ENCODE measurements at regions not wholly inside any gene's neighbourhood (a gene's known extent, or its start where the extent isn't known, plus 50 kb on each side); places are given as distances from the start of the nearest gene placed in this dataset.
"Not testable (repeated sequence)": the region's sequence is repeated elsewhere in the genome, so short reads cannot be mapped to it uniquely, and the experiment has no call there.

DNA sequence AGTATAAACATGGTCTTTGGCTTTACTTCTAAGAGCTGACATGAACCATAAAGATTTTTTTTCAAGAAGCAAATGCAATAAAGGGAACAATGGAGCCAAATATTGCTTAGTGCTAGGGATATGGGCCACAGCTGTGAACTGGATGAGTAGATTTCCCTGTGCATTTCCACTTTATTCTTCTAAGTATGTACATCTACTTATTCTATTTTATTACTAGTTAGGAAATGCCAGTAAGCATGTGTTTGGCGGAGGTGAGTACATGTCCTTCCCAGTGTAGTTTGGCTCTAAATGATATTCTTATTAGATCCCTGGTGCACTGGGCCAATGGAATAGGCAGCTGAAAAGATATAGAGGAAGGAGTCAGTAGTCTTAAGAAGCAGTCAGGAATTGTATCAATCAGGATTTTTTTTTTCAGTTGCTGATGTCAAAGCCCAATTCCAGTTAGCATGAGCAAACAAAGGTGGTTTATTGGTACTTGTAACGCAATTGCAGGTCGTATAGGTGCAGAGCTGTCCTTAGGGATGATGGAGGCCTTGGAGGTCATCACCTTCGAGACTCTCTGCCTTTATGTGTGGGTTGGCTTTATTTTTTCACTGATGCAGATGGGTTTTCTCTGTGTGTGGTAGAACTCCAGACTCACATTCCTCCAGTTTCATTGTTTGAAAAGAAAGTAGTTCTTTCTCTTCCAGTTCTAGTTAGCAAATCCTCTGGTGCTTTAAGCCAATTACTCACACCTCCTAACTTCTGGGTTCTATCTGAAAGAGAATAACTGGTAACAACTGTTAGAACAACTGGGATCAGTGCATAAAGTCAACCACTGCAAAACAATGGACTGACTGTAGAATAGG is 139.0 kb upstream of the LRIG3 start:
- no peak overlapping the region for H3K9ac ChIP-seq (ENCODE audit: low read depth, low read length)
- H3K9me3 ChIP-seq (replicated peaks; ENCODE audit: low read length): no peaks in the 10 kb centered on the region
- no peaks in the 10 kb centered on the region for H3K27me3 ChIP-seq (ENCODE audit: control insufficient read depth, insufficient read depth, low read length)
- H3K4me2 ChIP-seq (ENCODE audit: low read length): no peak overlapping the region
- H3K4me1 ChIP-seq (ENCODE audit: control insufficient read depth, insufficient read depth, low read length): peaks cover 15% of the 10 kb centered on the region
- H3K4me3 ChIP-seq (ENCODE audit: low read length): no peak overlapping the region
- no peaks in the 10 kb centered on the region for H3K36me3 ChIP-seq (ENCODE audit: insufficient read depth, low read length)

DNA sequence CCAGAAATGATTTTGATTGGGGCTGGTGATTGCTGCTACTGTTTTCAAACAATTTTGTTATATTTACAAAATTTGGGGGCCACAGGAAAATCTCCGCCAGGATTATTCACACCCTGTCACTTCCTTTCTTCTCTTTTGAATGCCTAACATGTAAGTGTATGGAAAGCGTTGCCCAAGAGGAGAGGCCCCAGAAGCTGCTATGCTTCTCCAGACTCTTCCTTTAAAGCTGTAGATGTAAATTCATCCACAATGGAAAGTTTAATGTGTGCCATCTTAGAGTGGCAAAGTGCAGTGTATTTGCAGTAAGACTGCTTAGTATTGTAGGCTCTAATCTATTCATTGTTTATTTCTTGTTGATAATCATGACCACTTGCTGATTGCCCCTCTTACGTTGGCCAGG is 136.7 kb upstream of the LRIG3 start:
- H3K4me3 ChIP-seq (ENCODE audit: low read length): no peak overlapping the region
- no peak overlapping the region for H3K9ac ChIP-seq (ENCODE audit: low read depth, low read length)
- H3K4me2 ChIP-seq (ENCODE audit: low read length): no peak overlapping the region
- no peaks in the 10 kb centered on the region for H3K27me3 ChIP-seq (ENCODE audit: control insufficient read depth, insufficient read depth, low read length)
- H3K36me3 ChIP-seq (ENCODE audit: insufficient read depth, low read length): no peaks in the 10 kb centered on the region
- no peaks in the 10 kb centered on the region for H3K9me3 ChIP-seq (replicated peaks; ENCODE audit: low read length)
- H3K4me1 ChIP-seq (ENCODE audit: control insufficient read depth, insufficient read depth, low read length): peaks cover 15% of the 10 kb centered on the region

DNA sequence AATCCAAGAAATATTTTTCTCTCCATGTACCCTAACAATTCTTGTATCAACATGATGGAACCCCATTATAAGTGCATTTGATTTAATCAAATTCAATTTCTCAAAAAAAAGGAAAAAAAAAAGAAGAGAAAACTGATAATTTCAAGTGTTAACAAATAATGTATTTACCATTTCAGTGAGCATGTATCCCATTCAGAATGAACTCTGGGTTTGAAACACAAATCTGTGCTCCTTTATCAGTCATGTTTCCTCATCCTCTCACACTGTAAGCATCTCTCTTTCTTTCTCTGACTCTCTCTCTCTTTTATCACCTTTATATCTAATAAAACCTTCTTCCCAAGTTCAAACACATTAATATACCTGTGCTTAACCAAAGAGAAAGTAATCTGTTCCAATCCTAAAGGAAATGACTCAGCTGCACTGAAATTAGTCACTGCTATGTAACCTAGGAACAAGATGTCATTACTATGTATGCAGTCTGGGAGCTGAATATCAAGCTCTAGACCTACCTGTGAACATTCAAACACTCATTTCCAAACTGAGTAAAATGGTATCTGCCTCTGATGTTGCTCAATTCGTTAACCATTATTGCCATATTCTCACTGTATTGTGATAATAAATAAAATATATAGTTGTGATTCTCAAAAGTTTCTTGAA is 135.0 kb upstream of the LRIG3 start:
- Histone ChIP-seq H3K4me3 (ENCODE audit: low read length) (no peak overlapping the region), H3K9ac (ENCODE audit: low read depth, low read length) (no peak overlapping the region), H3K4me1 (ENCODE audit: control insufficient read depth, insufficient read depth, low read length) (peaks cover 15% of the 10 kb centered on the region), H3K27me3 (ENCODE audit: control insufficient read depth, insufficient read depth, low read length) (no peaks in the 10 kb centered on the region), H3K36me3 (ENCODE audit: insufficient read depth, low read length) (no peaks in the 10 kb centered on the region), H3K4me2 (ENCODE audit: low read length) (peak overlapping the region; percentile 34), H3K9me3 (replicated peaks; ENCODE audit: low read length) (no peaks in the 10 kb centered on the region)

DNA sequence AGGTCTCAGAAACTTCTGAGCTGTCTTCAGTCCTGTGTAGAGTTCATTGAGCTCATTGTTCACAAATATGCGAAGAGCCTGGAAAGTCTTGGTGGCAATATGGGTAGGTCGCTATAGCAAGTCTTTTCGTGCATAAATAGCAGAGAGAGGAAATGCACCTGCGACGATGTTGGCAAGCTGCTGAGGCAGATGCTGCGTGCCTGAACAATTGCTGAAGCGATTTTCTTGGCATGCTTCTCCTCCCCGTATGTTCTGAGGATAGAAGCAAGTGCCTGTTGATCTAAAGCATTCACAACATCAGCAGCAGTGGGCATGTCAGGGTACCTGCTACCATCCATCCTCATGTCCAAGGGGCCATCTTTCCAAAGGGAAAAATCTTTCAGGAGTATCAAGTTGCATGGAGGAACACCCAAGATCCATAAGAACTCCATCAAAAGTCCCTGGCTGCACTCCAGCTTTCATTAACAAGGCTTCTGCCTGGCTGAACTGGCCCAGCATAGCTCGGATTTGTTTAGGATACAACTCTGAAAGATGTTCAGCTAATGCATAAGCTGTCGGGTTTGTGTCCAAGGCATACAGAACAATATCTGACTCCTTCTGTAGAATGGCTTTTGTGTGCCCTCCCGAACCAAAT is 133.1 kb upstream of the LRIG3 start:
- not testable (repeated sequence) for H3K27me3 ChIP-seq (ENCODE audit: control insufficient read depth, insufficient read depth, low read length); H3K9me3 ChIP-seq (replicated peaks; ENCODE audit: low read length); H3K9ac ChIP-seq (ENCODE audit: low read depth, low read length); H3K4me2 ChIP-seq (ENCODE audit: low read length); H3K36me3 ChIP-seq (ENCODE audit: insufficient read depth, low read length); H3K4me3 ChIP-seq (ENCODE audit: low read length)
- peaks cover 15% of the 10 kb centered on the region for H3K4me1 ChIP-seq (ENCODE audit: control insufficient read depth, insufficient read depth, low read length)

DNA sequence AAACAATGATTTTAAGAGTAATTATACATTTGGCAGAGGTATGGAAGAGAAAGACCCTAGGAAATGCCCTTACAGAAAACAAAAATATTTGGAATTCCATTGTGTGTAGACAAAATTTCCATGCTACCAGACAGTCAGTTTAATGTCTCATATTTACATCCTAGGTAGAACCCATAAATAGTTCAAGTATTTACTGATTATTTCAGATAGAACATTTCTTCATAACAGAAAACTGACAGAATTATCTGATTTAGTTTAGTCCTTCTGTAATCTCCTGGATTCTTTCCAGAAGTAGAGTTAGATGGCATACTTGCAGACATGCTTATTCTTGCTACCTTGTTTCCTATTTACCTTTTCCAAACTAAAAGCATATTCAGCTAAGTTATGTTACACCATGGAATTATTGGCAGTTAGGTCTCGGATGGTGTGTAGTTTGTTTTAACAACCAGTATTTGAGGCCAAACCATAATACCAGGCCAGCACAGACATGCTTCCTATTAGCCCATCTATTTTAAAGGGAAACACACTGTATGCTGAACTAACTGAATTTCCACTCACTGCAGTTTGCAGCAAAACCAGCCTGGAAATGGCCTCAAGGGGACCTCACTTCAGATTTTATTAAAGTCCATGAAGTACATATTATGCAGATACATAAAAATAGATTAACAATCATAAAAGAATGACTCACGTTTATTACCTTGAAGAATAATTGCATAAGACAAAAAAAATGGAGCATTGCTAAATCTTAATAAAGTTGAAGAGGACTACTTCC is 126.6 kb upstream of the LRIG3 start:
- Histone ChIP-seq H3K4me2 (ENCODE audit: low read length) (no peak overlapping the region), H3K9ac (ENCODE audit: low read depth, low read length) (no peak overlapping the region)

DNA sequence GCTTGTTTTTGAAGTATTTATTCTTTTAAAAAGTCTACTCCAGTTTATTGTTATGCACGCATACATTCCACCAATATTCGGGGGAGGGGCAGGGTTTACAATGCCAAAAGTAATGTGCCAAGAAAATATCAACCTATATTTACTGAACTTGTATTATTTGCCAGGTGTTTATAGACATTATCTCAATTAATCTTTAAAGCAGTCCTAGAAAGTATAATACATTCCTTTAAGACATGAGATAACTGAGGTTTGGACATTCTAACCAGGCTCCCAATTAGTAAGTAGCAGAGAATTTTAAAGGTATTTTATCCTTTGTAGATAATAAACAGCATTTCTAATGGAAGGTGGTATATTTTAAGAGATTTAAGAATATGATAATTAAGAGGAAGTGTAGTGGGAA is 124.5 kb upstream of the LRIG3 start:
- Histone ChIP-seq H3K36me3 (ENCODE audit: insufficient read depth, low read length) (no peaks in the 10 kb centered on the region), H3K4me1 (ENCODE audit: control insufficient read depth, insufficient read depth, low read length) (peaks cover 39% of the 10 kb centered on the region)

More for the DNA sequence above, 126.6 kb upstream of the LRIG3 start:
- Histone ChIP-seq H3K27me3 (ENCODE audit: control insufficient read depth, insufficient read depth, low read length) (no peaks in the 10 kb centered on the region), H3K4me3 (ENCODE audit: low read length) (no peak overlapping the region), H3K36me3 (ENCODE audit: insufficient read depth, low read length) (no peaks in the 10 kb centered on the region), H3K9me3 (replicated peaks; ENCODE audit: low read length) (no peaks in the 10 kb centered on the region), H3K4me1 (ENCODE audit: control insufficient read depth, insufficient read depth, low read length) (peaks cover 21% of the 10 kb centered on the region)

DNA sequence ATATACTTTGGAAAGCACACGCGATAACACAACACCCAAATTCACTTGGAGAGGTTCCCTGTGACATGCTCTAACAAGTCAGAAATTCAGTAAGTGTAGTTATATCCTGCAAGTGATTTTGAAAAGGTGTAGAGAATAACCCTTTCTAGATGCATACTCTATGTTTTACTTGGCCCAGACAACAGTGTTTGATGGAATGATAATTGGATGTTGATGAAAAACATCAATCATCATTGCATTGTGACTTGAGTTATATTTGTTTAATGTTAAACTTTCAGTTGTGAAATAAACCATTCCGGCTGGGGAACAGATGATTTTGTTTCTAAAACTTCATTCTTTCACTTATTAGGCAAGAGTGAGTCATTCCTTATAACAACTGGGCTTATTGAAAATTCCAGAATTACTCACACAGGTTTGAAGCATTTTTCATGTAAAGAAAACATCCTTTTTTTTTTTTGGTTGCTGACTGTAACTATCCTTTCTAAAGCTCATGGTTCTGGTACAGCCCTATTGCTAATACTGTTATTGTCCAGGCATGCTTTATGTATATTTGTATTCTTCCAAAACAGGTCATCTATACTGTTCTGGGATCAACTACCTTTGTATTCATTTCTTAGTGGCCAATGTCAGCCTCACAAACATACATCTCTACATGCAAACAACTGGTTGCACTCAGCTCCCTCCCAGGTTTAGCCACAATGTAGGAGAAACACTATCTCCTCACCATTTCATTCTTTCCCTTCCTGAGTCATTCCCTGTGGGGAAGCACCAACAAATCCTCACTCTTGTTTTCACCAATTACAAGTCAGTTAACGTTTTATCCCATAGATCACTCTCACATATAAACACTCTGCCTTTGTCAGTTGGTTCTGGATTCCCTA is 121.2 kb upstream of the LRIG3 start:
- no peaks in the 10 kb centered on the region for H3K9me3 ChIP-seq (replicated peaks; ENCODE audit: low read length)
- H3K4me3 ChIP-seq (ENCODE audit: low read length): peak overlapping the region; percentile 47
- H3K27me3 ChIP-seq (ENCODE audit: control insufficient read depth, insufficient read depth, low read length): no peaks in the 10 kb centered on the region
- H3K36me3 ChIP-seq (ENCODE audit: insufficient read depth, low read length): no peaks in the 10 kb centered on the region
- H3K9ac ChIP-seq (ENCODE audit: low read depth, low read length): peak overlapping the region; percentile 69
- peaks cover 36% of the 10 kb centered on the region for H3K4me1 ChIP-seq (ENCODE audit: control insufficient read depth, insufficient read depth, low read length)
- H3K4me2 ChIP-seq (ENCODE audit: low read length): peak overlapping the region; percentile 76

More for the DNA sequence above, 124.5 kb upstream of the LRIG3 start:
- Histone ChIP-seq H3K9me3 (replicated peaks; ENCODE audit: low read length) (no peaks in the 10 kb centered on the region), H3K27me3 (ENCODE audit: control insufficient read depth, insufficient read depth, low read length) (no peaks in the 10 kb centered on the region), H3K9ac (ENCODE audit: low read depth, low read length) (no peak overlapping the region), H3K4me2 (ENCODE audit: low read length) (no peak overlapping the region), H3K4me3 (ENCODE audit: low read length) (no peak overlapping the region)

DNA sequence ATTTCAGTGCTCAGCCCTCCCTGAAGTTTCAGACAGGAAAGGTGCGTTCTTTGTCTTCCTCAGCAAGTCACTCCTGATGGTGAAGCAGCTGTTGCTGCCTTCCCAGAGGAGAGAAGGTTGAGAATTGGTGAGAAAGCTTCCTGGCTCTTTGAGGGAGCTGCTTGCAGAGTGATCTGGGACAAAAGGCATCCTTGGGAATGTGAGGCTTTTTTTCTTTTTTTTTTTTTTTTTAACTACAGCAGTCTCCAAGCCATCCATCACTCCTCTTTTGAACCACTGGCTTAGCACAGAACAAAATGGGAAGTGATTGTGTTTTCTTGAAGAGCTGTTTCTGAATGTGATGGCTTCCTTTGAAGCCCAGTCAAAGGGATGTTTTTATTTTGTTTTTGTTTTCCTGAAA is 120.4 kb upstream of the LRIG3 start:
- Histone ChIP-seq H3K9me3 (replicated peaks; ENCODE audit: low read length) (no peaks in the 10 kb centered on the region), H3K27me3 (ENCODE audit: control insufficient read depth, insufficient read depth, low read length) (no peaks in the 10 kb centered on the region), H3K4me3 (ENCODE audit: low read length) (peak overlapping the region; percentile 31), H3K4me1 (ENCODE audit: control insufficient read depth, insufficient read depth, low read length) (peaks cover 39% of the 10 kb centered on the region), H3K4me2 (ENCODE audit: low read length) (peak overlapping the region; percentile 62), H3K36me3 (ENCODE audit: insufficient read depth, low read length) (no peaks in the 10 kb centered on the region), H3K9ac (ENCODE audit: low read depth, low read length) (peak overlapping the region; percentile 62)

DNA sequence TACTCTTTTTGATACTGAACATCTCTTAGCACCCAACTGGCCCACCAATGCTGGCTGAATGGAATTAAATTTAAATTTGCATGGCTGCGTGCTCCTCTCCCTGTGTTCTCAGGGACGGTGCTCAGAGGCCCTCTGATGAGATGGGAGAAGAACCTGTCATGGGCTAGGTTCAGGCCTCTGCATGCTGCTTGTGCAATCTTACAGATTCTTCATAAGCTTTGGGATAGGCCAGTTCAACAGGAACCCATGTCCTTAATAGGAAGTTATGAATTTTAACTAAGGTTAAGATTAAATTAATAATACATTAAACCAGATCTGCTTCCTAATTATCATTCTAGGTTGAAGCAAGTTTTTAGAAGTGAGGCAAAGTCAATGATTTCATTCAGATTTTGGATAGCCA is 119.7 kb upstream of the LRIG3 start:
- Histone ChIP-seq H3K4me3 (ENCODE audit: low read length) (no peak overlapping the region), H3K9ac (ENCODE audit: low read depth, low read length) (peak overlapping the region; percentile 57)

DNA sequence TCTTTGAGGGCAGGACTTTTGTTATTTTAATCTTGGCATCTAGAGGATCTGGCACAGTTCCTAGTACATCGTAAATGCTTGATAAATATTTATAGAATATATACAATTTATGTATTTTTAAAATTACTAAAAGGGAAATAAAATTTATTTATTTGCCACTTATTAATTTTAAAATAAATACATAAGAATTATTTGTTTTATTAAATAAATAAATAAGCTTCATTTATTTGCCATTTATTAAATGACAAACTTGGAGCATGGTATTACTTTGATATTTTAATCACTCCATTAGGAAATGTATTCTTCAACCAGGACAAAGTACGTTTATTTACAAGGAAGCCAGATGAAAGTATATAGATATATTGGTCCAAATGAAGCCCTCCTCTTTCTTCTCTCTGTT is 118.7 kb upstream of the LRIG3 start:
- no peak overlapping the region for H3K4me2 ChIP-seq (ENCODE audit: low read length)
- no peaks in the 10 kb centered on the region for H3K9me3 ChIP-seq (replicated peaks; ENCODE audit: low read length)

More for the DNA sequence above, 119.7 kb upstream of the LRIG3 start:
- Histone ChIP-seq H3K9me3 (replicated peaks; ENCODE audit: low read length) (no peaks in the 10 kb centered on the region), H3K4me1 (ENCODE audit: control insufficient read depth, insufficient read depth, low read length) (peaks cover 39% of the 10 kb centered on the region), H3K27me3 (ENCODE audit: control insufficient read depth, insufficient read depth, low read length) (no peaks in the 10 kb centered on the region), H3K4me2 (ENCODE audit: low read length) (no peak overlapping the region), H3K36me3 (ENCODE audit: insufficient read depth, low read length) (no peaks in the 10 kb centered on the region)

More for the DNA sequence above, 118.7 kb upstream of the LRIG3 start:
- Histone ChIP-seq H3K4me1 (ENCODE audit: control insufficient read depth, insufficient read depth, low read length) (peaks cover 39% of the 10 kb centered on the region), H3K4me3 (ENCODE audit: low read length) (no peak overlapping the region), H3K36me3 (ENCODE audit: insufficient read depth, low read length) (no peaks in the 10 kb centered on the region), H3K9ac (ENCODE audit: low read depth, low read length) (no peak overlapping the region), H3K27me3 (ENCODE audit: control insufficient read depth, insufficient read depth, low read length) (no peaks in the 10 kb centered on the region)

Measured in skeletal muscle satellite cell (primary cell).